CD4-positive, alpha-beta T cell treated with Interleukin-4 for 4 hours (primary cell): ENCODE measurements at regions not wholly inside any gene's neighbourhood (a gene's known extent, or its start where the extent isn't known, plus 50 kb on each side); places are given as distances from the start of the nearest gene placed in this dataset.
"Not testable (repeated sequence)": the region's sequence is repeated elsewhere in the genome, so short reads cannot be mapped to it uniquely, and the experiment has no call there.

ENCODE experiments used
- DNase-seq: peaks from one replicate; pipeline ENCODE4 v3.0.0-alpha.2; 2020

- DNase-seq: no peak
Measured at GRCh38 chr13:43946281-43946680, 66.6 kb downstream of the LACC1 start.

- no peak for DNase-seq
Measured at GRCh38 chr13:43947897-43948458, 68.3 kb downstream of the LACC1 start.

- DNase-seq: no peak
Measured at GRCh38 chr13:43953370-43953769, 73.7 kb downstream of the LACC1 start.

- DNase-seq: not testable (repeated sequence)
Measured at GRCh38 chr13:43956975-43957374, 77.3 kb downstream of the LACC1 start.

- no peak for DNase-seq
Measured at GRCh38 chr13:43959291-43959690, 79.6 kb downstream of the LACC1 start.

- no peak for DNase-seq
Measured at GRCh38 chr13:43961909-43962308, 82.2 kb downstream of the LACC1 start.

- DNase-seq: no peak
Measured at GRCh38 chr13:43963726-43964125, 84.0 kb downstream of the LACC1 start.

GRCh38 chr13:43964698-43965458, 85.2 kb downstream of the LACC1 start:
- no peak for DNase-seq

- no peak for DNase-seq
Measured at GRCh38 chr13:43965459-43965845, 85.7 kb downstream of the LACC1 start.

- DNase-seq: not testable (repeated sequence)
Measured at GRCh38 chr13:43968251-43968942, 88.7 kb downstream of the LACC1 start.

GRCh38 chr13:43968943-43969690, 89.4 kb downstream of the LACC1 start:
- not testable (repeated sequence) for DNase-seq

- not testable (repeated sequence) for DNase-seq
Measured at GRCh38 chr13:43969919-43970318, 90.2 kb downstream of the LACC1 start.

GRCh38 chr13:43970520-43971242, 91.0 kb downstream of the LACC1 start:
- not testable (repeated sequence) for DNase-seq

GRCh38 chr13:43971324-43971723, 91.6 kb downstream of the LACC1 start:
- not testable (repeated sequence) for DNase-seq

GRCh38 chr13:43977911-43978310, 98.2 kb downstream of the LACC1 start:
- DNase-seq: no peak

- no peak for DNase-seq
Measured at GRCh38 chr13:43978688-43979087, 99.0 kb downstream of the LACC1 start.

- no peak for DNase-seq
Measured at GRCh38 chr13:43979492-43979891, 99.8 kb downstream of the LACC1 start.

GRCh38 chr13:43980587-43980986, 100.9 kb downstream of the LACC1 start:
- DNase-seq: no peak

- DNase-seq: no peak
Measured at GRCh38 chr13:43981091-43981490, 101.4 kb downstream of the LACC1 start.

GRCh38 chr13:43981512-43982301, 102.0 kb downstream of the LACC1 start:
- no peak for DNase-seq

GRCh38 chr13:43983373-43983772, 103.7 kb downstream of the LACC1 start:
- DNase-seq: no peak

- no peak for DNase-seq
Measured at GRCh38 chr13:43984292-43984691, 104.6 kb downstream of the LACC1 start.
